ENCODE measurements at regions not wholly inside any gene's neighbourhood (a gene's known extent, or its start where the extent isn't known, plus 50 kb on each side); places are given as distances from the start of the nearest gene placed in this dataset.
A peak's percentile ranks its signal among the peaks of the same experiment; 100 is the strongest.

- TF ChIP-seq, protein P1, sequence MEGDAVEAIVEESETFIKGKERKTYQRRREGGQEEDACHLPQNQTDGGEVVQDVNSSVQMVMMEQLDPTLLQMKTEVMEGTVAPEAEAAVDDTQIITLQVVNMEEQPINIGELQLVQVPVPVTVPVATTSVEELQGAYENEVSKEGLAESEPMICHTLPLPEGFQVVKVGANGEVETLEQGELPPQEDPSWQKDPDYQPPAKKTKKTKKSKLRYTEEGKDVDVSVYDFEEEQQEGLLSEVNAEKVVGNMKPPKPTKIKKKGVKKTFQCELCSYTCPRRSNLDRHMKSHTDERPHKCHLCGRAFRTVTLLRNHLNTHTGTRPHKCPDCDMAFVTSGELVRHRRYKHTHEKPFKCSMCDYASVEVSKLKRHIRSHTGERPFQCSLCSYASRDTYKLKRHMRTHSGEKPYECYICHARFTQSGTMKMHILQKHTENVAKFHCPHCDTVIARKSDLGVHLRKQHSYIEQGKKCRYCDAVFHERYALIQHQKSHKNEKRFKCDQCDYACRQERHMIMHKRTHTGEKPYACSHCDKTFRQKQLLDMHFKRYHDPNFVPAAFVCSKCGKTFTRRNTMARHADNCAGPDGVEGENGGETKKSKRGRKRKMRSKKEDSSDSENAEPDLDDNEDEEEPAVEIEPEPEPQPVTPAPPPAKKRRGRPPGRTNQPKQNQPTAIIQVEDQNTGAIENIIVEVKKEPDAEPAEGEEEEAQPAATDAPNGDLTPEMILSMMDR (conservative IDR thresholded peaks at IDR 0.05) = no peak
- Mint-ChIP-seq H3K27ac (no peak overlapping the region), H3K4me1 (ENCODE audit: unreplicated experiment) (peaks cover 24% of the 10 kb centered on the region), H3K27me3 (no peaks in the 10 kb centered on the region), H3K9me3 (no peaks in the 10 kb centered on the region), H3K36me3 (no peaks in the 10 kb centered on the region), H3K4me3 (no peak overlapping the region)
- DNase-seq (ENCODE audit: extremely low spot score, unreplicated experiment) = no peak
Measured at GRCh38 chr3:35483131-35483530, 156.2 kb upstream of the ARPP21 start.

- Mint-ChIP-seq H3K4me1 (ENCODE audit: unreplicated experiment) (peaks cover 24% of the 10 kb centered on the region), H3K4me3 (peak overlapping the region; percentile 44), H3K9me3 (no peaks in the 10 kb centered on the region), H3K36me3 (no peaks in the 10 kb centered on the region), H3K27me3 (no peaks in the 10 kb centered on the region), H3K27ac (peak overlapping the region; percentile 38)
- TF ChIP-seq, protein P1 (conservative IDR thresholded peaks at IDR 0.05) = no peak
- no peak for DNase-seq (ENCODE audit: extremely low spot score, unreplicated experiment)
Measured at GRCh38 chr3:35484929-35485530, 154.3 kb upstream of the ARPP21 start.

GRCh38 chr3:35486295-35486694, 153.0 kb upstream of the ARPP21 start:
- DNase-seq (ENCODE audit: extremely low spot score, unreplicated experiment) = no peak
- Mint-ChIP-seq H3K9me3 (no peaks in the 10 kb centered on the region), H3K27me3 (no peaks in the 10 kb centered on the region), H3K4me3 (no peak overlapping the region), H3K36me3 (no peaks in the 10 kb centered on the region), H3K27ac (peak overlapping the region; percentile 70), H3K4me1 (ENCODE audit: unreplicated experiment) (peaks cover 24% of the 10 kb centered on the region)
- TF ChIP-seq, protein P1 (conservative IDR thresholded peaks at IDR 0.05) = no peak

DNA sequence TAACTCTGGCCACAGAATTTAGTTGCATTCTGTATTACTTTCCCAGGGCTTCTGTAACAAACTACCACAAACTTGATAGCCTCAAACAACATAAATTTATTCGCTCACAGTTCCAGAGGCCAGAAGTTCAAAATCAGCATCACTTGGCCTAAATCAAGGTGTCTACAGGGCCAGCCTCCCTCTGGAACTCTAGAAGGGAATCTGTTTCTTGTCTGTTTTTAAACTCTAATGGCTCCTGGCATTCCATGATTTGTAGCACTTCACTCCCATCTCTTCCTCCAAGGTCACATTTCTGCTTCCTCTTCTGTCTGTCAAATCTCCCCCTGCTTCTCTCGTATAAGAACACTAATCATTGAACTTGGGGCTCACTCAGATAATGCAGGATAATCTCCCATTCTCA, 151.9 kb upstream of the ARPP21 start:
- DNase-seq (ENCODE audit: extremely low spot score, unreplicated experiment) = no peak
- H3K4me1 Mint-ChIP-seq (ENCODE audit: unreplicated experiment) = peaks cover 24% of the 10 kb centered on the region
- no peaks in the 10 kb centered on the region for H3K27me3 Mint-ChIP-seq
- no peaks in the 10 kb centered on the region for H3K36me3 Mint-ChIP-seq
- peak overlapping the region; percentile 70 for H3K27ac Mint-ChIP-seq
- H3K4me3 Mint-ChIP-seq = no peak overlapping the region
- no peaks in the 10 kb centered on the region for H3K9me3 Mint-ChIP-seq
- TF ChIP-seq, protein P1 (conservative IDR thresholded peaks at IDR 0.05) = no peak

GRCh38 chr3:35488526-35488925, 150.8 kb upstream of the ARPP21 start:
- H3K27ac Mint-ChIP-seq = no peak overlapping the region
- TF ChIP-seq, protein P1 (conservative IDR thresholded peaks at IDR 0.05) = no peak
- no peaks in the 10 kb centered on the region for H3K9me3 Mint-ChIP-seq
- H3K36me3 Mint-ChIP-seq = no peaks in the 10 kb centered on the region
- H3K4me3 Mint-ChIP-seq = no peak overlapping the region
- no peak for DNase-seq (ENCODE audit: extremely low spot score, unreplicated experiment)
- H3K27me3 Mint-ChIP-seq = no peaks in the 10 kb centered on the region
- peaks cover 24% of the 10 kb centered on the region for H3K4me1 Mint-ChIP-seq (ENCODE audit: unreplicated experiment)

GRCh38 chr3:35492841-35493240, 146.5 kb upstream of the ARPP21 start:
- H3K4me1 Mint-ChIP-seq (ENCODE audit: unreplicated experiment) = no peaks in the 10 kb centered on the region
- no peaks in the 10 kb centered on the region for H3K36me3 Mint-ChIP-seq
- H3K27me3 Mint-ChIP-seq = no peaks in the 10 kb centered on the region
- no peak overlapping the region for H3K4me3 Mint-ChIP-seq
- peaks cover under 1% of the 10 kb centered on the region for H3K9me3 Mint-ChIP-seq
- DNase-seq (ENCODE audit: extremely low spot score, unreplicated experiment) = no peak
- no peak overlapping the region for H3K27ac Mint-ChIP-seq
- TF ChIP-seq, protein P1 (conservative IDR thresholded peaks at IDR 0.05) = no peak

Data from type B pancreatic cell (in vitro differentiated cells).